EL (cell line): ENCODE measurements at regions not wholly inside any gene's neighbourhood (a gene's known extent, or its start where the extent isn't known, plus 50 kb on each side); places are given as distances from the start of the nearest gene placed in this dataset.

Experiments
- DNase-seq: peaks from one replicate; pipeline ENCODE4 v3.0.0-alpha.2; 2016

- DNase-seq: no peak
Measured at GRCh38 chr6:91317984-91318383, 731.1 kb upstream of the MAP3K7 start.

- no peak for DNase-seq
Measured at GRCh38 chr6:91317247-91317835, 730.5 kb upstream of the MAP3K7 start.

GRCh38 chr6:91310178-91310577, 723.3 kb upstream of the MAP3K7 start:
- no peak for DNase-seq

GRCh38 chr6:91305755-91306154, 718.9 kb upstream of the MAP3K7 start:
- no peak for DNase-seq

GRCh38 chr6:91304521-91304920, 717.6 kb upstream of the MAP3K7 start:
- DNase-seq: no peak

GRCh38 chr6:91303326-91303725, 716.5 kb upstream of the MAP3K7 start:
- DNase-seq: no peak

- no peak for DNase-seq
Measured at GRCh38 chr6:91299544-91300491, 712.9 kb upstream of the MAP3K7 start.

- DNase-seq: no peak
Measured at GRCh38 chr6:91298543-91299145, 711.8 kb upstream of the MAP3K7 start.

GRCh38 chr6:91293395-91293794, 706.5 kb upstream of the MAP3K7 start:
- DNase-seq: no peak

- no peak for DNase-seq
Measured at GRCh38 chr6:91291071-91291470, 704.2 kb upstream of the MAP3K7 start.

- no peak for DNase-seq
Measured at GRCh38 chr6:91288741-91289140, 701.9 kb upstream of the MAP3K7 start.

- DNase-seq: no peak
Measured at GRCh38 chr6:91281901-91282300, 695.0 kb upstream of the MAP3K7 start.

GRCh38 chr6:91280494-91280830, 693.6 kb upstream of the MAP3K7 start:
- DNase-seq: no peak

GRCh38 chr6:91279740-91280493, 693.0 kb upstream of the MAP3K7 start:
- DNase-seq: no peak

GRCh38 chr6:91278416-91278815, 691.5 kb upstream of the MAP3K7 start:
- no peak for DNase-seq

- DNase-seq: no peak
Measured at GRCh38 chr6:91276315-91276714, 689.4 kb upstream of the MAP3K7 start.

- DNase-seq: no peak
Measured at GRCh38 chr6:91273729-91274128, 686.9 kb upstream of the MAP3K7 start.

- DNase-seq: no peak
Measured at GRCh38 chr6:91271807-91272206, 684.9 kb upstream of the MAP3K7 start.

- DNase-seq: no peak
Measured at GRCh38 chr6:91268941-91269340, 682.1 kb upstream of the MAP3K7 start.

GRCh38 chr6:91267246-91267645, 680.4 kb upstream of the MAP3K7 start:
- no peak for DNase-seq

GRCh38 chr6:91266156-91266555, 679.3 kb upstream of the MAP3K7 start:
- no peak for DNase-seq

GRCh38 chr6:91243436-91243835, 656.6 kb upstream of the MAP3K7 start:
- DNase-seq: no peak

- no peak for DNase-seq
Measured at GRCh38 chr6:91242614-91242949, 655.7 kb upstream of the MAP3K7 start.
